ENCODE measurements at regions not wholly inside any gene's neighbourhood (a gene's known extent, or its start where the extent isn't known, plus 50 kb on each side); places are given as distances from the start of the nearest gene placed in this dataset.

GRCh38 chr4:135497563-135498152 is 1296.1 kb upstream of the PABPC4L start:
- no peaks in the 10 kb centered on the region for H3K9me2 ChIP-seq (replicated peaks; ENCODE audit: low read length)
- H3K27ac ChIP-seq (ENCODE audit: low read length), result no peak overlapping the region
- BruUV-seq (replicated peaks), result no TSS peak
- no peaks in the 10 kb centered on the region for H3F3A ChIP-seq (ENCODE audit: low read length, unreplicated experiment)
- no peaks in the 10 kb centered on the region for H4K20me1 ChIP-seq (ENCODE audit: low read length)
- no peak for TF ChIP-seq EZH2phosphoT487 (IDR thresholded peaks at IDR 0.05; ENCODE audit: borderline replicate concordance, low read length)
- TF ChIP-seq EZH2 (IDR thresholded peaks at IDR 0.05; ENCODE audit: low read length, unreplicated experiment), result no peak
- TF ChIP-seq CTCF (conservative IDR thresholded peaks at IDR 0.05; ENCODE audit: low read depth, low read length), result no peak
- ChIA-PET CTCF (no interaction called here), POLR2A (ENCODE audit: unreplicated experiment) (no interaction called here)
- intact Hi-C loops (cut with micrococcal nuclease), result no loop called here
- H3K27me3 ChIP-seq (ENCODE audit: low read length), result no peaks in the 10 kb centered on the region
- H3K9me3 ChIP-seq (ENCODE audit: low read length), result no peaks in the 10 kb centered on the region
- no peaks in the 10 kb centered on the region for H3K4me1 ChIP-seq (ENCODE audit: insufficient read depth, low read length)
- no peak overlapping the region for H2AFZ ChIP-seq (ENCODE audit: low read length)
- H3K4me3 ChIP-seq (ENCODE audit: low read length), result no peak overlapping the region
- ATAC-seq, result no peak
- DNase-seq, result no peak
- no peaks in the 10 kb centered on the region for H3K79me2 ChIP-seq (ENCODE audit: low read length)
- H3K36me3 ChIP-seq (ENCODE audit: low read depth, low read length), result no peaks in the 10 kb centered on the region
- no peak overlapping the region for H3K9ac ChIP-seq (ENCODE audit: low read length)
- no peak overlapping the region for H3K4me2 ChIP-seq (ENCODE audit: low read length)

- H3K9ac ChIP-seq (ENCODE audit: low read length), result no peak overlapping the region
- ChIA-PET CTCF (no interaction called here), POLR2A (ENCODE audit: unreplicated experiment) (no interaction called here)
- no peaks in the 10 kb centered on the region for H4K20me1 ChIP-seq (ENCODE audit: low read length)
- H3K27me3 ChIP-seq (ENCODE audit: low read length), result no peaks in the 10 kb centered on the region
- intact Hi-C loops (cut with micrococcal nuclease), result no loop called here
- H2AFZ ChIP-seq (ENCODE audit: low read length), result no peak overlapping the region
- H3K4me3 ChIP-seq (ENCODE audit: low read length), result no peak overlapping the region
- H3K4me1 ChIP-seq (ENCODE audit: insufficient read depth, low read length), result no peaks in the 10 kb centered on the region
- DNase-seq (no peak), ATAC-seq (no peak)
- H3K79me2 ChIP-seq (ENCODE audit: low read length), result no peaks in the 10 kb centered on the region
- no peak overlapping the region for H3K4me2 ChIP-seq (ENCODE audit: low read length)
- no peaks in the 10 kb centered on the region for H3K9me2 ChIP-seq (replicated peaks; ENCODE audit: low read length)
- no peak overlapping the region for H3K27ac ChIP-seq (ENCODE audit: low read length)
- H3K9me3 ChIP-seq (ENCODE audit: low read length), result no peaks in the 10 kb centered on the region
- TF ChIP-seq CTCF (conservative IDR thresholded peaks at IDR 0.05; ENCODE audit: low read depth, low read length) (no peak), EZH2phosphoT487 (IDR thresholded peaks at IDR 0.05; ENCODE audit: borderline replicate concordance, low read length) (no peak), EZH2 (IDR thresholded peaks at IDR 0.05; ENCODE audit: low read length, unreplicated experiment) (no peak)
- H3K36me3 ChIP-seq (ENCODE audit: low read depth, low read length), result no peaks in the 10 kb centered on the region
- H3F3A ChIP-seq (ENCODE audit: low read length, unreplicated experiment), result no peaks in the 10 kb centered on the region
- no TSS peak for BruUV-seq (replicated peaks)
Observed at GRCh38 chr4:135492439-135492838, 1290.8 kb upstream of the PABPC4L start.

GRCh38 chr4:135485371-135485770 is 1283.8 kb upstream of the PABPC4L start:
- H3K36me3 ChIP-seq (ENCODE audit: low read depth, low read length), result no peaks in the 10 kb centered on the region
- H3K79me2 ChIP-seq (ENCODE audit: low read length), result no peaks in the 10 kb centered on the region
- H3K4me1 ChIP-seq (ENCODE audit: insufficient read depth, low read length), result no peaks in the 10 kb centered on the region
- H4K20me1 ChIP-seq (ENCODE audit: low read length), result no peaks in the 10 kb centered on the region
- H3K27me3 ChIP-seq (ENCODE audit: low read length), result no peaks in the 10 kb centered on the region
- no TSS peak for BruUV-seq (replicated peaks)
- H3K4me3 ChIP-seq (ENCODE audit: low read length), result no peak overlapping the region
- no peak overlapping the region for H2AFZ ChIP-seq (ENCODE audit: low read length)
- H3K9me3 ChIP-seq (ENCODE audit: low read length), result no peaks in the 10 kb centered on the region
- H3F3A ChIP-seq (ENCODE audit: low read length, unreplicated experiment), result no peaks in the 10 kb centered on the region
- H3K9me2 ChIP-seq (replicated peaks; ENCODE audit: low read length), result no peaks in the 10 kb centered on the region
- no peak overlapping the region for H3K4me2 ChIP-seq (ENCODE audit: low read length)
- no peak overlapping the region for H3K27ac ChIP-seq (ENCODE audit: low read length)
- ChIA-PET CTCF (no interaction called here), POLR2A (ENCODE audit: unreplicated experiment) (no interaction called here)
- no peak overlapping the region for H3K9ac ChIP-seq (ENCODE audit: low read length)
- intact Hi-C loops (cut with micrococcal nuclease), result no loop called here
- DNase-seq, result no peak
- no peak for ATAC-seq
- TF ChIP-seq EZH2phosphoT487 (IDR thresholded peaks at IDR 0.05; ENCODE audit: borderline replicate concordance, low read length) (no peak), CTCF (conservative IDR thresholded peaks at IDR 0.05; ENCODE audit: low read depth, low read length) (no peak), EZH2 (IDR thresholded peaks at IDR 0.05; ENCODE audit: low read length, unreplicated experiment) (no peak)

Data from PC-3 (cell line).